ENCODE measurements at regions not wholly inside any gene's neighbourhood (a gene's known extent, or its start where the extent isn't known, plus 50 kb on each side); places are given as distances from the start of the nearest gene placed in this dataset.

GRCh38 chr7:52684388-52684787, 351.0 kb upstream of the POM121L12 start:
- H3K27me3 ChIP-seq (ENCODE audit: control insufficient read depth in 2 of 2, insufficient read depth in 1 of 2, low read length in 1 of 2): no peaks in the 10 kb centered on the region
- H3K4me1 ChIP-seq (ENCODE audit: control insufficient read depth in 2 of 2, insufficient read depth in 2 of 2, low read length in 2 of 2): no peaks in the 10 kb centered on the region
- H3K36me3 ChIP-seq (ENCODE audit: control insufficient read depth in 2 of 2, insufficient read depth in 2 of 2, low read length in 1 of 2): no peaks in the 10 kb centered on the region
- H3K9me3 ChIP-seq (ENCODE audit: control insufficient read depth in 2 of 2, insufficient read depth in 1 of 2, low read length in 1 of 2): no peaks in the 10 kb centered on the region
- no peak overlapping the region for H3K27ac ChIP-seq (ENCODE audit: low read depth in 1 of 2, low read length in 1 of 2)
- H3K4me3 ChIP-seq (ENCODE audit: low read length in 2 of 2): no peak overlapping the region
- DNase-seq (ENCODE audit: low read depth in 6 of 9, low spot score in 9 of 9): no peak
- WGBS: 86% methylated on average over 2 of the region's 2 CpGs

- H3K4me3 ChIP-seq (ENCODE audit: low read length in 2 of 2): no peak overlapping the region
- no peaks in the 10 kb centered on the region for H3K27me3 ChIP-seq (ENCODE audit: control insufficient read depth in 2 of 2, insufficient read depth in 1 of 2, low read length in 1 of 2)
- no peaks in the 10 kb centered on the region for H3K9me3 ChIP-seq (ENCODE audit: control insufficient read depth in 2 of 2, insufficient read depth in 1 of 2, low read length in 1 of 2)
- 75% methylated on average over 3 of the region's 3 CpGs for WGBS
- H3K27ac ChIP-seq (ENCODE audit: low read depth in 1 of 2, low read length in 1 of 2): no peak overlapping the region
- no peaks in the 10 kb centered on the region for H3K4me1 ChIP-seq (ENCODE audit: control insufficient read depth in 2 of 2, insufficient read depth in 2 of 2, low read length in 2 of 2)
- H3K36me3 ChIP-seq (ENCODE audit: control insufficient read depth in 2 of 2, insufficient read depth in 2 of 2, low read length in 1 of 2): no peaks in the 10 kb centered on the region
- DNase-seq (ENCODE audit: low read depth in 6 of 9, low spot score in 9 of 9): no peak
These were observed 352.4 kb upstream of the POM121L12 start for GRCh38 chr7:52682993-52683392.

- no peak overlapping the region for H3K4me3 ChIP-seq (ENCODE audit: low read length in 2 of 2)
- peaks cover 0 to 15% of the 10 kb centered on the region in 2 donors for H3K9me3 ChIP-seq (ENCODE audit: control insufficient read depth in 2 of 2, insufficient read depth in 1 of 2, low read length in 1 of 2)
- WGBS: 62% methylated on average over 4 of the region's 4 CpGs
- H3K27ac ChIP-seq (ENCODE audit: low read depth in 1 of 2, low read length in 1 of 2): no peak overlapping the region
- no peaks in the 10 kb centered on the region for H3K36me3 ChIP-seq (ENCODE audit: control insufficient read depth in 2 of 2, insufficient read depth in 2 of 2, low read length in 1 of 2)
- H3K4me1 ChIP-seq (ENCODE audit: control insufficient read depth in 2 of 2, insufficient read depth in 2 of 2, low read length in 2 of 2): no peaks in the 10 kb centered on the region
- no peak for DNase-seq (ENCODE audit: low read depth in 6 of 9, low spot score in 9 of 9)
- no peaks in the 10 kb centered on the region for H3K27me3 ChIP-seq (ENCODE audit: control insufficient read depth in 2 of 2, insufficient read depth in 1 of 2, low read length in 1 of 2)
These were observed 364.7 kb upstream of the POM121L12 start for GRCh38 chr7:52670608-52671225.

GRCh38 chr7:52669031-52669430, 366.4 kb upstream of the POM121L12 start:
- no peak for DNase-seq (ENCODE audit: low read depth in 6 of 9, low spot score in 9 of 9)
- Histone ChIP-seq H3K4me3 (ENCODE audit: low read length in 2 of 2) (no peak overlapping the region), H3K27me3 (ENCODE audit: control insufficient read depth in 2 of 2, insufficient read depth in 1 of 2, low read length in 1 of 2) (no peaks in the 10 kb centered on the region), H3K9me3 (ENCODE audit: control insufficient read depth in 2 of 2, insufficient read depth in 1 of 2, low read length in 1 of 2) (peaks cover 0 to 15% of the 10 kb centered on the region in 2 donors), H3K27ac (ENCODE audit: low read depth in 1 of 2, low read length in 1 of 2) (no peak overlapping the region), H3K36me3 (ENCODE audit: control insufficient read depth in 2 of 2, insufficient read depth in 2 of 2, low read length in 1 of 2) (no peaks in the 10 kb centered on the region), H3K4me1 (ENCODE audit: control insufficient read depth in 2 of 2, insufficient read depth in 2 of 2, low read length in 2 of 2) (no peaks in the 10 kb centered on the region)
- 98% methylated on average over 21 of the region's 21 CpGs for WGBS

- no peak for DNase-seq (ENCODE audit: low read depth in 6 of 9, low spot score in 9 of 9)
- no peak overlapping the region for H3K27ac ChIP-seq (ENCODE audit: low read depth in 1 of 2, low read length in 1 of 2)
- WGBS: 96% methylated on average over 17 of the region's 17 CpGs
These were observed 367.0 kb upstream of the POM121L12 start for GRCh38 chr7:52668435-52668834.

GRCh38 chr7:52659178-52659577, 376.3 kb upstream of the POM121L12 start:
- Histone ChIP-seq H3K27ac (ENCODE audit: low read depth in 1 of 2, low read length in 1 of 2) (no peak overlapping the region), H3K36me3 (ENCODE audit: control insufficient read depth in 2 of 2, insufficient read depth in 2 of 2, low read length in 1 of 2) (no peaks in the 10 kb centered on the region), H3K4me1 (ENCODE audit: control insufficient read depth in 2 of 2, insufficient read depth in 2 of 2, low read length in 2 of 2) (no peaks in the 10 kb centered on the region), H3K4me3 (ENCODE audit: low read length in 2 of 2) (no peak overlapping the region), H3K27me3 (ENCODE audit: control insufficient read depth in 2 of 2, insufficient read depth in 1 of 2, low read length in 1 of 2) (no peaks in the 10 kb centered on the region), H3K9me3 (ENCODE audit: control insufficient read depth in 2 of 2, insufficient read depth in 1 of 2, low read length in 1 of 2) (no peaks in the 10 kb centered on the region)
- no peak for DNase-seq (ENCODE audit: low read depth in 6 of 9, low spot score in 9 of 9)
- WGBS: 87% methylated on average over 3 of the region's 3 CpGs

More at GRCh38 chr7:52668435-52668834, 367.0 kb upstream of the POM121L12 start:
- H3K4me1 ChIP-seq (ENCODE audit: control insufficient read depth in 2 of 2, insufficient read depth in 2 of 2, low read length in 2 of 2): no peaks in the 10 kb centered on the region
- H3K36me3 ChIP-seq (ENCODE audit: control insufficient read depth in 2 of 2, insufficient read depth in 2 of 2, low read length in 1 of 2): no peaks in the 10 kb centered on the region
- no peaks in the 10 kb centered on the region for H3K27me3 ChIP-seq (ENCODE audit: control insufficient read depth in 2 of 2, insufficient read depth in 1 of 2, low read length in 1 of 2)
- H3K4me3 ChIP-seq (ENCODE audit: low read length in 2 of 2): no peak overlapping the region
- peaks cover 0 to 15% of the 10 kb centered on the region in 2 donors for H3K9me3 ChIP-seq (ENCODE audit: control insufficient read depth in 2 of 2, insufficient read depth in 1 of 2, low read length in 1 of 2)

- H3K27me3 ChIP-seq (ENCODE audit: control insufficient read depth in 2 of 2, insufficient read depth in 1 of 2, low read length in 1 of 2): no peaks in the 10 kb centered on the region
- H3K4me1 ChIP-seq (ENCODE audit: control insufficient read depth in 2 of 2, insufficient read depth in 2 of 2, low read length in 2 of 2): no peaks in the 10 kb centered on the region
- H3K9me3 ChIP-seq (ENCODE audit: control insufficient read depth in 2 of 2, insufficient read depth in 1 of 2, low read length in 1 of 2): no peaks in the 10 kb centered on the region
- 78% methylated on average over 3 of the region's 3 CpGs for WGBS
- no peaks in the 10 kb centered on the region for H3K36me3 ChIP-seq (ENCODE audit: control insufficient read depth in 2 of 2, insufficient read depth in 2 of 2, low read length in 1 of 2)
- no peak overlapping the region for H3K4me3 ChIP-seq (ENCODE audit: low read length in 2 of 2)
- no peak overlapping the region for H3K27ac ChIP-seq (ENCODE audit: low read depth in 1 of 2, low read length in 1 of 2)
- DNase-seq (ENCODE audit: low read depth in 6 of 9, low spot score in 9 of 9): no peak
These were observed 379.3 kb upstream of the POM121L12 start for GRCh38 chr7:52656098-52656497.

- WGBS: 74% methylated on average over 1 of the region's 1 CpG
- H3K27me3 ChIP-seq (ENCODE audit: control insufficient read depth in 2 of 2, insufficient read depth in 1 of 2, low read length in 1 of 2): no peaks in the 10 kb centered on the region
- H3K27ac ChIP-seq (ENCODE audit: low read depth in 1 of 2, low read length in 1 of 2): no peak overlapping the region
- no peak for DNase-seq (ENCODE audit: low read depth in 6 of 9, low spot score in 9 of 9)
- H3K4me1 ChIP-seq (ENCODE audit: control insufficient read depth in 2 of 2, insufficient read depth in 2 of 2, low read length in 2 of 2): no peaks in the 10 kb centered on the region
- no peaks in the 10 kb centered on the region for H3K9me3 ChIP-seq (ENCODE audit: control insufficient read depth in 2 of 2, insufficient read depth in 1 of 2, low read length in 1 of 2)
- H3K4me3 ChIP-seq (ENCODE audit: low read length in 2 of 2): no peak overlapping the region
- no peaks in the 10 kb centered on the region for H3K36me3 ChIP-seq (ENCODE audit: control insufficient read depth in 2 of 2, insufficient read depth in 2 of 2, low read length in 1 of 2)
These were observed 382.8 kb upstream of the POM121L12 start for GRCh38 chr7:52652621-52653020.

GRCh38 chr7:52648872-52649271, 386.6 kb upstream of the POM121L12 start:
- WGBS: 97% methylated on average over 1 of the region's 1 CpG
- DNase-seq (ENCODE audit: low read depth in 6 of 9, low spot score in 9 of 9): no peak
- no peak overlapping the region for H3K27ac ChIP-seq (ENCODE audit: low read depth in 1 of 2, low read length in 1 of 2)
- H3K36me3 ChIP-seq (ENCODE audit: control insufficient read depth in 2 of 2, insufficient read depth in 2 of 2, low read length in 1 of 2): no peaks in the 10 kb centered on the region
- no peaks in the 10 kb centered on the region for H3K4me1 ChIP-seq (ENCODE audit: control insufficient read depth in 2 of 2, insufficient read depth in 2 of 2, low read length in 2 of 2)
- H3K4me3 ChIP-seq (ENCODE audit: low read length in 2 of 2): no peak overlapping the region
- no peaks in the 10 kb centered on the region for H3K9me3 ChIP-seq (ENCODE audit: control insufficient read depth in 2 of 2, insufficient read depth in 1 of 2, low read length in 1 of 2)
- H3K27me3 ChIP-seq (ENCODE audit: control insufficient read depth in 2 of 2, insufficient read depth in 1 of 2, low read length in 1 of 2): no peaks in the 10 kb centered on the region

Data from thymus (tissue), 11 donors.